ENCODE measurements at regions not wholly inside any gene's neighbourhood (a gene's known extent, or its start where the extent isn't known, plus 50 kb on each side); places are given as distances from the start of the nearest gene placed in this dataset.
"Not testable (repeated sequence)": the region's sequence is repeated elsewhere in the genome, so short reads cannot be mapped to it uniquely, and the experiment has no call there.

DNA sequence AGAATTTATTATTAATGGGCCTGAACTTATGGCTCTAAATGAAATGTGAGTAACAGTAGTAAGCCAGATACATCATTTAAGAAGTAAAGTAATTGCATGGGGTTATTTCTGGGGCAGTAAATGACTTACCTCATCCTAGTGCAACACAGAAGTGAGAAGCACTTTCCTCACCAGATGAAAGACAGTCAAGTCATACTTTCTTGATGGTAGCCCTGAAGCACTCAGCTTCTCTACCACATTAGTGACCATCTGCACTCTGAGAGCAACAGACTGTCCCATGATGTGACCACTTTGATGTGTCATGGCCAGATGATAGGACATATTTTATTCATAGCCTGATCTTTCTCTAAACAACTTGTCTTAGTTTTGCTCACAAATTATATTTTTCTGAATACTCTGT, 369.5 kb upstream of the PHF14 start:
- Histone ChIP-seq H3K27me3 (replicated peaks) (no peaks in the 10 kb centered on the region), H3K27ac (no peak overlapping the region), H3K36me3 (no peaks in the 10 kb centered on the region), H3K9me3 (replicated peaks) (no peaks in the 10 kb centered on the region), H3K4me3 (no peak overlapping the region), H3K4me1 (replicated peaks) (no peaks in the 10 kb centered on the region)
- no peak for DNase-seq (ENCODE audit: low read depth in 1 of 2, low spot score in 2 of 2)

GRCh38 chr7:10612950-10613349, 360.7 kb upstream of the PHF14 start:
- H3K27ac ChIP-seq = no peak overlapping the region
- no peaks in the 10 kb centered on the region for H3K27me3 ChIP-seq (replicated peaks)
- no peaks in the 10 kb centered on the region for H3K4me1 ChIP-seq (replicated peaks)
- H3K36me3 ChIP-seq = no peaks in the 10 kb centered on the region
- H3K4me3 ChIP-seq = no peak overlapping the region
- no peak for DNase-seq (ENCODE audit: low read depth in 1 of 2, low spot score in 2 of 2)
- no peaks in the 10 kb centered on the region for H3K9me3 ChIP-seq (replicated peaks)

- no peak for DNase-seq (ENCODE audit: low read depth in 1 of 2, low spot score in 2 of 2)
- no peaks in the 10 kb centered on the region for H3K27me3 ChIP-seq (replicated peaks)
- no peak overlapping the region for H3K27ac ChIP-seq
- no peaks in the 10 kb centered on the region for H3K4me1 ChIP-seq (replicated peaks)
- no peaks in the 10 kb centered on the region for H3K36me3 ChIP-seq
- H3K9me3 ChIP-seq (replicated peaks) = no peaks in the 10 kb centered on the region
- H3K4me3 ChIP-seq = no peak overlapping the region
Measured at GRCh38 chr7:10618953-10619352, 354.7 kb upstream of the PHF14 start.

GRCh38 chr7:10632712-10633111, 341.0 kb upstream of the PHF14 start:
- no peak for DNase-seq (ENCODE audit: low read depth in 1 of 2, low spot score in 2 of 2)
- H3K9me3 ChIP-seq (replicated peaks) = no peaks in the 10 kb centered on the region
- H3K4me1 ChIP-seq (replicated peaks) = no peaks in the 10 kb centered on the region
- no peak overlapping the region for H3K4me3 ChIP-seq
- H3K27ac ChIP-seq = no peak overlapping the region
- no peaks in the 10 kb centered on the region for H3K27me3 ChIP-seq (replicated peaks)
- no peaks in the 10 kb centered on the region for H3K36me3 ChIP-seq

- H3K4me1 ChIP-seq (replicated peaks) = no peaks in the 10 kb centered on the region
Measured at GRCh38 chr7:10634239-10634638, 339.4 kb upstream of the PHF14 start.

DNA sequence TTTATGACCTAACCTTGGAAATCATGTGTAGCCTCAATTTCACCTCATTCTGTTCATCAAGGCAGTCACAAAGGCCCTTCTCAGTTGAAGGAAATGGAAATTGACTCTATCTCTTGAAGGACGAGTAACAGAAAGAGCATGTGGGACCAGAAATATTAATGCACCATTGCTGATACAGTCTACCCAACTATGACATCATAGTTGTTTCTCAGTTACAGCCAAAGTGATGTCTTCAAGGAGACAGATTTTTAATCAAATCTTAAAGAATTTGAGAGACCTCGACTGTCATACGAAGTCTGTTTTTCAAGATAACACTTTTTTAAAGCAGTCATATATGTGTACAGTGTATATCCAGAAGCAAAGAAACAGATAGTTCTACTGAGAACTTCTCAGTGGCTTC, 335.7 kb upstream of the PHF14 start:
- no peak overlapping the region for H3K27ac ChIP-seq

More at GRCh38 chr7:10634239-10634638, 339.4 kb upstream of the PHF14 start:
- Histone ChIP-seq H3K27me3 (replicated peaks) (no peaks in the 10 kb centered on the region), H3K9me3 (replicated peaks) (no peaks in the 10 kb centered on the region), H3K36me3 (no peaks in the 10 kb centered on the region), H3K27ac (no peak overlapping the region), H3K4me3 (no peak overlapping the region)
- DNase-seq (ENCODE audit: low read depth in 1 of 2, low spot score in 2 of 2) = no peak

DNA sequence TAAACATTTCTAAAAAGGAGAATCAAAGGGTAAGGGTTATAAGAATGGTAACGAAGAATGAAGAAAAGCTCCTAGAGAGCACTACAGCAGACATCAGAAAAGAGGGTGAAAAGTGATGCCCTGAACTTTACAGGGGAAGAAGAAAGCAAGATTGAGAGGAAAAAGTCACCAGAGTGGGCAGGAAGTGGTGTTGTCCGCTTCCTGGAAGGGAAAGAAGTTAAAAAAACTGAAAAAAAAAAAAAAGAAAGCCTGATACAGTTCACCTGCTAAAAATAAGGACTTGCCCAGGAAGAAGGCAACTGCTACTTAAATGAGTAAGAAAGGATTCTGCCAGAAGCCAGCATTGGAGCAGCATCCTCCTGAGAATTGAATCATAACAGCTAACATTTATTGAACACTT, 330.1 kb upstream of the PHF14 start:
- DNase-seq (ENCODE audit: low read depth in 1 of 2, low spot score in 2 of 2) = no peak
- Histone ChIP-seq H3K27ac (no peak overlapping the region), H3K4me3 (no peak overlapping the region), H3K27me3 (replicated peaks) (no peaks in the 10 kb centered on the region), H3K4me1 (replicated peaks) (no peaks in the 10 kb centered on the region), H3K9me3 (replicated peaks) (no peaks in the 10 kb centered on the region), H3K36me3 (no peaks in the 10 kb centered on the region)

More for the DNA sequence above, 335.7 kb upstream of the PHF14 start:
- DNase-seq (ENCODE audit: low read depth in 1 of 2, low spot score in 2 of 2) = no peak
- Histone ChIP-seq H3K4me1 (replicated peaks) (no peaks in the 10 kb centered on the region), H3K9me3 (replicated peaks) (no peaks in the 10 kb centered on the region), H3K36me3 (no peaks in the 10 kb centered on the region), H3K27me3 (replicated peaks) (no peaks in the 10 kb centered on the region), H3K4me3 (no peak overlapping the region)

GRCh38 chr7:10644849-10645248, 328.8 kb upstream of the PHF14 start:
- H3K27me3 ChIP-seq (replicated peaks) = no peaks in the 10 kb centered on the region
- H3K36me3 ChIP-seq = no peaks in the 10 kb centered on the region
- no peak overlapping the region for H3K27ac ChIP-seq
- H3K4me1 ChIP-seq (replicated peaks) = no peaks in the 10 kb centered on the region
- no peaks in the 10 kb centered on the region for H3K9me3 ChIP-seq (replicated peaks)
- no peak overlapping the region for H3K4me3 ChIP-seq
- no peak for DNase-seq (ENCODE audit: low read depth in 1 of 2, low spot score in 2 of 2)

DNA sequence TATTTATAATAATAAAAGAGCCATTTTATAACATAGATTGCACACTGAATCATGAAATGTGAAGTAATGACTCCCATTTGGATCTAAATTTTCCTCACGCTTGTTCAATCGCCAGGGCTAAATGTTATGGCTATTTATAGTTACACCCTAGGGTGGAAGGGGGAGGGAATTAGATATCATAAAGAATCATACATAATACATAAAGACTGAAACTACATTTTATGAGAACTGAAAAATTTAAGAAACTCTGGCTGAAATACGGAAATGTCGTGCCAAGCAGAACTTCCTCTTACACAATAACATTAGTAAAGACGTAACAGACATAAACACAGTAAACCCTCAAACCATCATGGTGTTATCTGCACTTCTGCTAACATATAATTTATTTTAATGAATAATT, 327.5 kb upstream of the PHF14 start:
- Histone ChIP-seq H3K4me3 (no peak overlapping the region), H3K36me3 (no peaks in the 10 kb centered on the region)
- DNase-seq (ENCODE audit: low read depth in 1 of 2, low spot score in 2 of 2) = no peak

DNA sequence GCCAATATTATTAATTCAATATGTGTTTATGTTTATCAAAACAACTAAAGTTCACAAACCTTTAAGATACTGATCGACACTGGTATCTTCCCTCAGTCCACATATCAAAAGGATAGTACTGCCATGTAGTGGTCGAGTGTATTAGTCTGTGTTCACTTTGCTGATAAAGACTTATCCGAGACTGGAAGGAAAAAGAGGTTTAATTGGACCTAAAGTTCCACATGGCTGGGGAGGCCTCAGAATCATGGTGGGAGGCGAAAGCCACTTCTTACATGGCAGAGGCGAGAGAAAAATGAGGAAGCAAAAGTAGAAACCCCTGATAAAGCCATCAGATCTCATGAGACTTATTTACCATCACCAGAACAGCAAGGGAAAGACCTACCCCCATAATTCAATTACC, 325.4 kb upstream of the PHF14 start:
- Histone ChIP-seq H3K4me1 (replicated peaks) (no peaks in the 10 kb centered on the region), H3K36me3 (no peaks in the 10 kb centered on the region), H3K9me3 (replicated peaks) (no peaks in the 10 kb centered on the region), H3K27ac (no peak overlapping the region), H3K27me3 (replicated peaks) (no peaks in the 10 kb centered on the region), H3K4me3 (no peak overlapping the region)
- DNase-seq (ENCODE audit: low read depth in 1 of 2, low spot score in 2 of 2) = no peak

More for the DNA sequence above, 327.5 kb upstream of the PHF14 start:
- Histone ChIP-seq H3K9me3 (replicated peaks) (no peaks in the 10 kb centered on the region), H3K27ac (no peak overlapping the region), H3K27me3 (replicated peaks) (no peaks in the 10 kb centered on the region), H3K4me1 (replicated peaks) (no peaks in the 10 kb centered on the region)

GRCh38 chr7:10649120-10649519, 324.6 kb upstream of the PHF14 start:
- H3K36me3 ChIP-seq; H3K4me1 ChIP-seq (replicated peaks); DNase-seq (ENCODE audit: low read depth in 1 of 2, low spot score in 2 of 2); H3K9me3 ChIP-seq (replicated peaks); H3K27me3 ChIP-seq (replicated peaks); H3K27ac ChIP-seq; H3K4me3 ChIP-seq: not testable (repeated sequence)

DNA sequence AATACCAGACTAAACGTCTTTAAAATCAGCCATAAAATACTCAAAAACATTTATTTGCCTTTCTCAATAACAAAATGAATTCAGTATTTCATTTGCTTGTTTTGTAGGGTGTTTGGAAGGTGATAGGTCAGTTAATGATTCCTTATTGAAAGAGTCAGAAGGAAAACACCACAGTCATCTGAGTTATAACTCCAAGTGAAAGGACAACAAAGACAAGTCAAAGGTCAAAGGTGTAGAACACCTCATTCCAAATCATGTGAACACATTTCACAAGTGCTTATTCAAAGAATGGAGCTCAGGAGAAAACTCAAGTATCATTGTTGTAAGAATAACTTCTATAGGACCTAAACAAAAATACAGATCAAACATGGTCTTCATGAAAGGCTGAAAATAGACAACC, 318.6 kb upstream of the PHF14 start:
- no peak overlapping the region for H3K4me3 ChIP-seq
- no peaks in the 10 kb centered on the region for H3K9me3 ChIP-seq (replicated peaks)
- no peak overlapping the region for H3K27ac ChIP-seq
- DNase-seq (ENCODE audit: low read depth in 1 of 2, low spot score in 2 of 2) = no peak
- H3K4me1 ChIP-seq (replicated peaks) = no peaks in the 10 kb centered on the region
- H3K27me3 ChIP-seq (replicated peaks) = no peaks in the 10 kb centered on the region
- no peaks in the 10 kb centered on the region for H3K36me3 ChIP-seq

GRCh38 chr7:10657201-10657600, 316.5 kb upstream of the PHF14 start:
- no peaks in the 10 kb centered on the region for H3K4me1 ChIP-seq (replicated peaks)
- no peaks in the 10 kb centered on the region for H3K36me3 ChIP-seq
- no peak overlapping the region for H3K27ac ChIP-seq
- no peak for DNase-seq (ENCODE audit: low read depth in 1 of 2, low spot score in 2 of 2)
- H3K27me3 ChIP-seq (replicated peaks) = no peaks in the 10 kb centered on the region
- no peak overlapping the region for H3K4me3 ChIP-seq
- H3K9me3 ChIP-seq (replicated peaks) = no peaks in the 10 kb centered on the region

DNA sequence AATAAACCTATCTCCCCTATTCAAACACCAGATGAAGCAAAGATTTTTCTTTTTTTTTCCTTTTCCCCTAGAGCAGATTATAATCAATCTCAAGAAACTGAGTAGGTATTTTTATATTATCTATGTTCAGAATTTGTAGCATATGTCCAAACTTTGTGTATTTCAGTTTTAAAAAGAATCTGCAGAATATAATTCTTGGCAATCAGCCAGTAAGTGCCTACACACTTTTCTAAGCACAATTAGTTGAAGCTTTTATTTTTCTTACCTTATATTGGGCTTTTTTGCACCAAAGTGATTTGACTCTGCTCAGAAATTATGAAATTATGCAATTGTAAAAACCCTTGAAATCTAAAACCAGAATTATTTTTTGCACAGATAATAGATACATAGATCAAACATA, 315.8 kb upstream of the PHF14 start:
- H3K9me3 ChIP-seq (replicated peaks) = no peaks in the 10 kb centered on the region
- H3K27ac ChIP-seq = no peak overlapping the region
- no peaks in the 10 kb centered on the region for H3K36me3 ChIP-seq
- no peaks in the 10 kb centered on the region for H3K27me3 ChIP-seq (replicated peaks)
- H3K4me3 ChIP-seq = no peak overlapping the region
- no peak for DNase-seq (ENCODE audit: low read depth in 1 of 2, low spot score in 2 of 2)
- H3K4me1 ChIP-seq (replicated peaks) = no peaks in the 10 kb centered on the region

DNA sequence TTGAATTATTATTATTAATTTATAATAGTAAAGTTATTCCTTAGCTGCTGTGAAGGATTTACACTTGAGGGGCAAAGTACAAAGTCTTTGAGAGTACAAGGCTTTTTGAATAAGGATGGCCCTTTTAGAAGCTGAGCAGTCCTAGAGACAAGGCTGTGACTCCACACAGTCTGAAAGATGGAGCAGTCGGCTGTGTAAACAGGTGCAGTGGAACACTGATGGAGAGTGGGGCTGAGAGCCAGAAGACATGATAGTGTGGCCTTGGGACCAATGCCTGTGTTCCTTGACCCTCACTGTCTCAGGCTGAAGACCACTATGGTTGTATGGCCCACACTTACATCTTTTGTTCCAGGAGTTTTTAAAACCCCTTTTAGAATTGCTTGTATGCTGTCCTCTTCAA, 311.2 kb upstream of the PHF14 start:
- Histone ChIP-seq H3K9me3 (replicated peaks) (no peaks in the 10 kb centered on the region), H3K4me1 (replicated peaks) (no peaks in the 10 kb centered on the region), H3K4me3 (no peak overlapping the region), H3K27me3 (replicated peaks) (no peaks in the 10 kb centered on the region), H3K27ac (no peak overlapping the region), H3K36me3 (no peaks in the 10 kb centered on the region)
- no peak for DNase-seq (ENCODE audit: low read depth in 1 of 2, low spot score in 2 of 2)

Data from SJSA1 (cell line).